Panc1 (cell line): ENCODE measurements at regions not wholly inside any gene's neighbourhood (a gene's known extent, or its start where the extent isn't known, plus 50 kb on each side); places are given as distances from the start of the nearest gene placed in this dataset.

Source experiments
- ATAC-seq: fragments of 200-7000 bp; cut with Tn5 transposase; 2 replicates; pipeline ENCODE4 v1.9.1; 2020; ENCODE audit warnings: mild to moderate bottlenecking, moderate library complexity
- BruUV-seq: library from RNA; stranded (reverse); fragments of 400-500 nt; replicated peaks from 2 replicates; lab custom pipeline; 2021; lab: Mats Ljungman, UMichigan
- CTCF ChIA-PET: fragments of 300-600 bp; sonication (Branson Sonifier 250); formaldehyde crosslinking; loops from one replicate; lab custom pipeline; 2022; ENCODE audit warnings: antibody characterized with exemption; lab: Charles Lee
- POLR2A ChIA-PET: fragments of 300-600 bp; sonication (Branson Sonifier 250); formaldehyde crosslinking; loops from one replicate; lab custom pipeline; 2022; ENCODE audit warnings: antibody characterized with exemption; lab: Charles Lee
- DNase-seq: peaks from one replicate; pipeline ENCODE4 v3.0.0-alpha.2; 2010; ENCODE audit warnings: low read depth, low spot score
- H3K27ac ChIP-seq: 2 replicates; pipeline ENCODE4 v1.5.1; 2011; ENCODE audit warnings: mild to moderate bottlenecking, low read length, inconsistent platforms
- H3K27me3 ChIP-seq: fragments of 200-500 bp; sonication (Bioruptor generic); 2 replicates; pipeline ENCODE4 v1.6.0; 2014; ENCODE audit warnings: low read length, inconsistent platforms; ENCODE audit not compliant: control insufficient read depth, insufficient read depth
- H3K36me3 ChIP-seq: fragments of 200-500 bp; sonication (Bioruptor generic); 2 replicates; pipeline ENCODE4 v1.5.1; 2014; ENCODE audit warnings: inconsistent platforms, mild to moderate bottlenecking, low read length, moderate library complexity; ENCODE audit not compliant: control insufficient read depth, insufficient read depth
- H3K4me1 ChIP-seq: 2 replicates; pipeline ENCODE4 v1.5.1; 2011; ENCODE audit warnings: inconsistent platforms, mild to moderate bottlenecking, low read length, moderate library complexity; ENCODE audit not compliant: control insufficient read depth, insufficient read depth
- H3K4me3 ChIP-seq, 2 experiments: 2 replicates each; pipeline ENCODE4 v1.5.1; 2011 to 2012; ENCODE audit warnings: low read depth in 2 of 2, low read length in 2 of 2, mild to moderate bottlenecking in 2 of 2, inconsistent platforms in 1 of 2, moderate library complexity in 1 of 2
- H3K9me3 ChIP-seq: fragments of 200-500 bp; sonication (Bioruptor generic); 2 replicates; pipeline ENCODE4 v1.5.1; 2014; ENCODE audit warnings: low read depth, mild to moderate bottlenecking, inconsistent platforms, low read length, moderate library complexity; ENCODE audit not compliant: control insufficient read depth, insufficient read depth
- POLR2AphosphoS5 ChIP-seq: IDR thresholded peaks from 2 replicates; pipeline ENCODE4 v1.6.1; 2012; ENCODE audit warnings: mild to moderate bottlenecking, low read depth, low read length, moderate library complexity
- REST ChIP-seq, 2 experiments: IDR thresholded peaks; 2 replicates each; pipeline ENCODE4 v1.6.1; 2011 to 2012; ENCODE audit warnings: low read depth in 2 of 2, control low read depth in 1 of 2, low read length in 1 of 2, mild to moderate bottlenecking in 1 of 2, moderate library complexity in 1 of 2; ENCODE audit not compliant: insufficient read depth in 1 of 2
- SIN3A ChIP-seq: IDR thresholded peaks from 2 replicates; pipeline ENCODE4 v1.6.1; 2012; ENCODE audit warnings: low read depth, mild to moderate bottlenecking, low read length, moderate library complexity, borderline replicate concordance; ENCODE audit not compliant: insufficient read depth
- TCF7L2 ChIP-seq: IDR thresholded peaks from 2 replicates; pipeline ENCODE4 v1.6.1; 2011; ENCODE audit warnings: mild to moderate bottlenecking, low read depth, low read length, inconsistent platforms
- in situ Hi-C: cut with HindIII; loops from 2 replicates; pipeline ENCODE4 v1.10.0; 2016; ENCODE audit warnings: low sequenced_read_pairs, low pct_unique_long_range_greater_than_20kb
- intact Hi-C: fragments of 100-400 bp; cut with micrococcal nuclease; formaldehyde crosslinking; loops from one replicate; pipeline ENCODE4 v1.10.0; 2022; ENCODE audit not compliant: unreplicated experiment
- TF ChIP-seq, protein P1 (sequence below): fragments of 450-650 bp; IDR thresholded peaks from 2 replicates; pipeline ENCODE4 v1.5.1; 2017; ENCODE audit warnings: mild to moderate bottlenecking

DNA sequence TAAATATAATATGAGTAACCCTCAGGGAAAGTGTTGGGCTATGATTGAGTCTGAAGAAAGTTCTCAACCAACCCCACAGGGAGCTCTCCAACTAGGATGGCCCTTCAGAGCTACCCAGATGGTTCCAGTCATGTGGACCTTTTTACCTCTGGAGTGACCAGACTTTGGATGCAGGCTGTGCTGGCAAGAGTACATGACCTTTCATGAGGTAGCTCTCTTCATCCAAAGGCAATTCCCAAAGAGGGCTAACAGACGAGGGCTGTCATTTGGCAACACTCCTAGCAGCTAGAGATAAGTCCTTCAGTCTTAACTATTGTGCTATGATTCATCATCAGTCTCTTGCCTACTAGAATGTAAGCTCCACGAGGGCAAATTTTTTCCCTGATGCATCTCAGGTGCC lies 75.4 kb downstream of the DUSP6 start:
- TF ChIP-seq SIN3A (no peak), TCF7L2 (no peak), POLR2AphosphoS5 (no peak), REST (IDR thresholded peaks at IDR 0.05; ENCODE audit: insufficient read depth in 1 of 2, low read depth in 2 of 2, low read length in 1 of 2) (no peak)
- TF ChIP-seq, protein P1, sequence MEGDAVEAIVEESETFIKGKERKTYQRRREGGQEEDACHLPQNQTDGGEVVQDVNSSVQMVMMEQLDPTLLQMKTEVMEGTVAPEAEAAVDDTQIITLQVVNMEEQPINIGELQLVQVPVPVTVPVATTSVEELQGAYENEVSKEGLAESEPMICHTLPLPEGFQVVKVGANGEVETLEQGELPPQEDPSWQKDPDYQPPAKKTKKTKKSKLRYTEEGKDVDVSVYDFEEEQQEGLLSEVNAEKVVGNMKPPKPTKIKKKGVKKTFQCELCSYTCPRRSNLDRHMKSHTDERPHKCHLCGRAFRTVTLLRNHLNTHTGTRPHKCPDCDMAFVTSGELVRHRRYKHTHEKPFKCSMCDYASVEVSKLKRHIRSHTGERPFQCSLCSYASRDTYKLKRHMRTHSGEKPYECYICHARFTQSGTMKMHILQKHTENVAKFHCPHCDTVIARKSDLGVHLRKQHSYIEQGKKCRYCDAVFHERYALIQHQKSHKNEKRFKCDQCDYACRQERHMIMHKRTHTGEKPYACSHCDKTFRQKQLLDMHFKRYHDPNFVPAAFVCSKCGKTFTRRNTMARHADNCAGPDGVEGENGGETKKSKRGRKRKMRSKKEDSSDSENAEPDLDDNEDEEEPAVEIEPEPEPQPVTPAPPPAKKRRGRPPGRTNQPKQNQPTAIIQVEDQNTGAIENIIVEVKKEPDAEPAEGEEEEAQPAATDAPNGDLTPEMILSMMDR, result no peak
- in situ Hi-C loops (no loop called here), intact Hi-C loops (no loop called here)
- ChIA-PET POLR2A (no interaction called here), CTCF (no interaction called here)
- no peak for ATAC-seq
- Histone ChIP-seq H3K4me3 (no peak overlapping the region), H3K27ac (no peak overlapping the region), H3K36me3 (no peaks in the 10 kb centered on the region), H3K9me3 (no peaks in the 10 kb centered on the region), H3K4me1 (no peaks in the 10 kb centered on the region), H3K27me3 (no peaks in the 10 kb centered on the region)
- no peak for DNase-seq
- BruUV-seq, result no TSS peak

DNA sequence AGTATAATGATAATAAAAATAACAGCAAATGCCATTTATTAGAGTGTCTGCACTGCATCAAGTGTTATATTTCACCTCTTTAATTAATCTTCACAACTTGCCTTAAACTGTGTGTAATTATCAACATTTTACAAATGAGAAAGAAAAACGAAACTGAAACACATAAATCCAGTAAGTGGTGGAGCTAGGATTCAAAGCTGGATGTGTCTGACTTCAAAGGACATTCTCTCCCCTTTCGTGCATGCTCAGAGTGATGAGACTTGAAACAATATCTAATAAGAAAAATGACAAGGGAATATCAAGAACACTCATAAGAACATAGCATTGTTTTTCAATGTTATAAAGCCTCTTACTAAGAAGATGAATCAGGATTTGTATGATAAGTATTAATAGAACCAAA lies 78.8 kb downstream of the DUSP6 start:
- H3K4me1 ChIP-seq, result no peaks in the 10 kb centered on the region
- ATAC-seq (no peak), DNase-seq (no peak)
- ChIA-PET POLR2A (no interaction called here), CTCF (no interaction called here)
- in situ Hi-C loops, result no loop called here
- intact Hi-C loops, result no loop called here
- BruUV-seq, result no TSS peak
- TF ChIP-seq REST (IDR thresholded peaks at IDR 0.05; ENCODE audit: insufficient read depth in 1 of 2, low read depth in 2 of 2, low read length in 1 of 2), result no peak
- TF ChIP-seq POLR2AphosphoS5, result no peak
- TF ChIP-seq, protein P1, result no peak
- TF ChIP-seq TCF7L2, result no peak
- no peak for TF ChIP-seq SIN3A
- H3K27ac ChIP-seq, result no peak overlapping the region
- no peaks in the 10 kb centered on the region for H3K36me3 ChIP-seq
- no peaks in the 10 kb centered on the region for H3K9me3 ChIP-seq
- H3K4me3 ChIP-seq, result no peak overlapping the region
- H3K27me3 ChIP-seq, result peaks cover 2% of the 10 kb centered on the region; the same call in 1 of the 2 replicates
